Pancreas (tissue), 10 donors: ENCODE measurements at regions not wholly inside any gene's neighbourhood (a gene's known extent, or its start where the extent isn't known, plus 50 kb on each side); places are given as distances from the start of the nearest gene placed in this dataset.
"Not testable (repeated sequence)": the region's sequence is repeated elsewhere in the genome, so short reads cannot be mapped to it uniquely, and the experiment has no call there.

Experiments
- ATAC-seq, 4 donors: fragments of 200-7000 bp; cut with Tn5 transposase; one replicate each; pipeline versions ENCODE4 v1.8.0 to v1.9.1; 2020; ENCODE audit warnings: mild to moderate bottlenecking in 4 of 4, moderate library complexity in 4 of 4
- DNase-seq, 6 donors: peaks; one replicate each; pipeline ENCODE4 v3.0.0-alpha.2; 2020
- FAIRE-seq: peaks from 2 replicates; lab custom pipeline; 2012; peaks lifted over from hg19 to GRCh38; lab: Jason Lieb, UNC
- H3K27ac ChIP-seq, 4 donors: fragments of 200-600 bp; sonication (generic); 1 replicate in 3 of 4; 2 replicates in 1 of 4; pipeline versions ENCODE4 v1.5.0 to v1.8.0; 2020
- H3K27me3 ChIP-seq, 4 donors: fragments of 200-600 bp; one replicate each; pipeline ENCODE4 v1.8.0; 2021
- H3K36me3 ChIP-seq, 3 donors: fragments of 200-600 bp; sonication (generic) in 1 of 3; one replicate each; pipeline versions ENCODE4 v1.5.0 to v1.8.0; 2020 to 2021
- H3K4me1 ChIP-seq, 3 donors: fragments of 200-600 bp; one replicate each; pipeline ENCODE4 v1.8.0; 2021
- H3K4me3 ChIP-seq, 4 donors: fragments of 200-600 bp; sonication (generic) in 2 of 4; one replicate each; pipeline versions ENCODE4 v1.5.0 to v1.8.0; 2020 to 2021
- H3K9me3 ChIP-seq, 4 donors: fragments of 200-600 bp; one replicate each; pipeline ENCODE4 v1.8.0; 2021
- WGBS, 2 donors: extraction: QIAGEN DNeasy Blood & Tissue Kit; methylation state at CpG; one replicate each; pipeline ENCODE4 v1.1.7; 2013; 5-methylcytosine and 5-hydroxymethylcytosine counted together
- intact Hi-C, 3 donors: fragments of 100-400 bp; cut with DNase I; formaldehyde crosslinking; loops; one replicate each; pipeline versions ENCODE4 v1.11.1 to v1.14.2; 2022
- TF ChIP-seq, protein P1 (sequence below), 4 donors: fragments of 200-600 bp; sonication (generic) in 3 of 4; IDR thresholded peaks; one replicate each; pipeline versions ENCODE4 v1.5.0 to v1.8.0; 2021; ENCODE audit warnings: antibody characterized with exemption in 4 of 4
- donor health status: healthy with polysubstance abuse.
- donor health status: DM: no; HTN: no; CAD: no; lungs with moderate emphysema.
- donor health status: DM: no; HTN: no; CAD: no.
- donor health status: control.
- donor health status: control.
- donor health status: Bipolar disorder and iron deficiency.
- donor health status: DM: yes; HTN: yes; CAD: no.
- donor health status: DM: no; HTN: no; CAD: no.
- donor health status: DM: no; HTN: no; CAD: no.
- donor health status: DM: yes; HTN: yes; CAD: no.

DNA sequence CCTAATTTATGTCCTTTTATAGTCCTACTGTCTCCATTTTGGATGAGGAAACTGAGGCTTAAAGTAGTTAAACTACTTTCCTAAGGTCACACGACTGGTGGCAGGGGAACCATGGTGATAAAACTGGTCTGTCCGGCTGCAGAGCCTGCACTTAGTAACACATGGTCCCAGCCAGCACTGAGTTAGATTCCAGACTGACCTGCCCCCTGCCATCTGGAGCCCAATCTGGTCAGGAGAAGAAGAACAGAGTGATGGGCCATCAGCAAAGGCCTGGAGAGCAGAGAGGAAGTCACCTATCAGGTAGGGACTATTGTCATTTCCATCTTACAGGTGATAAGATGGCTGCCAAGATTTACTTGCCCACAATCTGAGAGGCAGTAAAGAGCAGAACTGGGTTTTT lies 86.6 kb upstream of the SLC25A48 start:
- H3K27ac ChIP-seq, result no peak overlapping the region
- H3K27me3 ChIP-seq, result no peaks in the 10 kb centered on the region
- DNase-seq, result no peak
- H3K4me3 ChIP-seq, result no peak overlapping the region
- FAIRE-seq, result no peak
- H3K9me3 ChIP-seq, result no peaks in the 10 kb centered on the region
- intact Hi-C loops, result no loop called here
- 20 to 21% methylated on average over 2 of the region's 2 CpGs for whole genome bisulfite sequencing, 2 donors
- H3K4me1 ChIP-seq, result no peaks in the 10 kb centered on the region
- no peak for ATAC-seq
- TF ChIP-seq, protein P1, sequence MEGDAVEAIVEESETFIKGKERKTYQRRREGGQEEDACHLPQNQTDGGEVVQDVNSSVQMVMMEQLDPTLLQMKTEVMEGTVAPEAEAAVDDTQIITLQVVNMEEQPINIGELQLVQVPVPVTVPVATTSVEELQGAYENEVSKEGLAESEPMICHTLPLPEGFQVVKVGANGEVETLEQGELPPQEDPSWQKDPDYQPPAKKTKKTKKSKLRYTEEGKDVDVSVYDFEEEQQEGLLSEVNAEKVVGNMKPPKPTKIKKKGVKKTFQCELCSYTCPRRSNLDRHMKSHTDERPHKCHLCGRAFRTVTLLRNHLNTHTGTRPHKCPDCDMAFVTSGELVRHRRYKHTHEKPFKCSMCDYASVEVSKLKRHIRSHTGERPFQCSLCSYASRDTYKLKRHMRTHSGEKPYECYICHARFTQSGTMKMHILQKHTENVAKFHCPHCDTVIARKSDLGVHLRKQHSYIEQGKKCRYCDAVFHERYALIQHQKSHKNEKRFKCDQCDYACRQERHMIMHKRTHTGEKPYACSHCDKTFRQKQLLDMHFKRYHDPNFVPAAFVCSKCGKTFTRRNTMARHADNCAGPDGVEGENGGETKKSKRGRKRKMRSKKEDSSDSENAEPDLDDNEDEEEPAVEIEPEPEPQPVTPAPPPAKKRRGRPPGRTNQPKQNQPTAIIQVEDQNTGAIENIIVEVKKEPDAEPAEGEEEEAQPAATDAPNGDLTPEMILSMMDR (IDR thresholded peaks at IDR 0.05), result no peak
- H3K36me3 ChIP-seq, result no peaks in the 10 kb centered on the region

DNA sequence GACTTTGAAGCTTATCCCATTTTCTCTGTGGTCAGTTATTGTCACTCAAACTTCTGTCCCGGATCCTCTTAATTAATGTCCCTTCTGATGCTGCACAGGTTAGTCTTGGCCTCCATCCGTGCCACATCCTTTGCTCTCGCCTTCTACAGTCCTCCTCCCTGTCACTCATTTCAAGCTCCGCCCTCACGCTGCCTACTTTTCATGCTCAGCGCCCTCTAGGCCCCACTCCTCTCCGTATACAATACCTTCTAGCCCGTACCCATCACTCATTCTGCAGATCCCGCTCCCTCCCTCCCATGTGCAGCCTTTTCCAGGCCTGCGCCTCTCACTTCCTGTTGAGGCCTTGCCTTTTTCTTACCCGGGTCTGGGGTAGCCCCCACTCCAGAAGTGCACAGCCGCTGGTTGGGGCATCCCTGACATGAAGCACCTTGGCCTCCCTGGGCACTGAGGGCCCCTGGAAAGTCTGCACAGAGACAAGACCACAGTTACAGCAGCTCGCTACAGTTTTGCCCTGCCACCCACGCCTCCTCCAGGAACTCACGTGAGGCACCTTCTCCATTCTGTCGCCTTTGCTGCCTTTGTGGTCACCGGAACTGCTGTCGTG lies 88.5 kb upstream of the SLC25A48 start:
- DNase-seq (no peak), ATAC-seq (no peak), FAIRE-seq (no peak)
- intact Hi-C loops, result no loop called here
- H3K27me3 ChIP-seq, result no peaks in the 10 kb centered on the region
- H3K4me1 ChIP-seq, result no peaks in the 10 kb centered on the region
- WGBS, 2 donors, result 73 to 77% methylated on average over 18 of the region's 18 CpGs
- H3K36me3 ChIP-seq, result no peaks in the 10 kb centered on the region
- TF ChIP-seq, protein P1 (IDR thresholded peaks at IDR 0.05), result no peak
- no peak overlapping the region for H3K27ac ChIP-seq
- H3K4me3 ChIP-seq, result no peak overlapping the region
- H3K9me3 ChIP-seq, result no peaks in the 10 kb centered on the region

DNA sequence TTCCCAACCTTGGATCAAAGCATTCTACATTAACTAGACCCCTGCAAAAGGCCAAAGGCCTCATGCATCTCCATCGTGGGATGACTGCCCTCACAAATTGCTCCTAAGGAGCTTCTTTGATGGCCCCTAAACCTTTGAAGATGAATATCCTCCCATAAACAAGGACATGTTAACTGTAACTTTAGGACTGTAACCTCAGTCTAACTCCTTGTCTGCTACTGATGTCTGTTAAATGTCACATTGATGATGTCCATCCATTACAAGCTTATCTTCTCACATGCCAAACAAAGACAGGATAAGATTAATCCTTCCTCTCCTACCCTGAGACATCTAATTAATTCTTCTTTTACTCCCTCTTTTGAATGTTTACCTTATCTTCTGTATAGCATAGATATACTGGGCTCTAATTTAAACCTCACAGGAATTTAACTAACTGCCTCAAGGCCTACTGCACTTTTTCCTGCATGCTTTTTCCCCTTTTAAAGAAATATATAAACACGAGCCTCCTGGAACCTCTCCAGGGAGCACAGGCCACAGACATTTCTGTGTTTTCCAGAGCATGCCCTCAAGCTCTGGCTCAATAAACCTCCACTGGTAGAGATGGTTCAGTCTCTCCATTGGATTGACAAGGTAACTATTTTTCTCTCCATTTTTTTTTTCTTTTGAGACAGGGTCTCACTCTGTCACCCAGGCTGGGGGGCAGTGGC lies 90.6 kb upstream of the SLC25A48 start:
- H3K27me3 ChIP-seq, result no peaks in the 10 kb centered on the region
- no peaks in the 10 kb centered on the region for H3K9me3 ChIP-seq
- no peaks in the 10 kb centered on the region for H3K4me1 ChIP-seq
- ATAC-seq (no peak), FAIRE-seq (no peak), DNase-seq (no peak)
- H3K36me3 ChIP-seq, result no peaks in the 10 kb centered on the region
- TF ChIP-seq, protein P1 (IDR thresholded peaks at IDR 0.05), result no peak
- no peak overlapping the region for H3K27ac ChIP-seq
- intact Hi-C loops, result no loop called here
- WGBS, 2 donors, result 24 to 26% methylated on average over 2 of the region's 2 CpGs
- no peak overlapping the region for H3K4me3 ChIP-seq

- DNase-seq (no peak), FAIRE-seq (no peak), ATAC-seq (no peak)
- intact Hi-C loops, result no loop called here
- H3K36me3 ChIP-seq, result no peaks in the 10 kb centered on the region
- WGBS, 2 donors, result 77 to 88% methylated on average over 6 of the region's 6 CpGs
- TF ChIP-seq, protein P1 (IDR thresholded peaks at IDR 0.05), result no peak
- no peaks in the 10 kb centered on the region for H3K4me1 ChIP-seq
- H3K9me3 ChIP-seq, result no peaks in the 10 kb centered on the region
- H3K4me3 ChIP-seq, result no peak overlapping the region
- H3K27me3 ChIP-seq, result no peaks in the 10 kb centered on the region
- H3K27ac ChIP-seq, result no peak overlapping the region
Measured at GRCh38 chr5:135743181-135743580, 91.3 kb upstream of the SLC25A48 start.

GRCh38 chr5:135742240-135742639 lies 92.2 kb upstream of the SLC25A48 start:
- DNase-seq, H3K4me1 ChIP-seq, intact Hi-C loops, H3K27ac ChIP-seq, FAIRE-seq, H3K27me3 ChIP-seq, H3K4me3 ChIP-seq, H3K36me3 ChIP-seq, ATAC-seq, H3K9me3 ChIP-seq: not testable (repeated sequence)
- WGBS, 2 donors, result 88% methylated on average over 5 of the region's 5 CpGs
